Ovary (tissue), 7 donors: ENCODE measurements at regions not wholly inside any gene's neighbourhood (a gene's known extent, or its start where the extent isn't known, plus 50 kb on each side); places are given as distances from the start of the nearest gene placed in this dataset.

Experiments used
- DNase-seq, 5 donors: peaks; one replicate each; pipeline ENCODE4 v3.0.0-alpha.2; 2019 to 2020
- H3K27ac ChIP-seq, 2 donors: fragments of 200-600 bp; one replicate each; pipeline versions ENCODE4 v1.5.1 to v1.8.0; 2019 to 2022
- H3K27me3 ChIP-seq: fragments of 200-600 bp; one replicate; pipeline ENCODE4 v1.8.0; 2022
- H3K36me3 ChIP-seq: fragments of 200-600 bp; sonication (generic); one replicate; pipeline ENCODE4 v1.5.1; 2019
- H3K4me1 ChIP-seq: one replicate; pipeline ENCODE4 v1.8.1; 2013; ENCODE audit warnings: mild to moderate bottlenecking, moderate library complexity; ENCODE audit not compliant: insufficient read depth
- H3K4me3 ChIP-seq: fragments of 200-600 bp; sonication (generic); one replicate; pipeline ENCODE4 v1.5.1; 2017
- H3K9me3 ChIP-seq, 2 donors: fragments of 200-600 bp in 1 of 2; sonication (generic) in 1 of 2; one replicate each; pipeline versions ENCODE4 v1.5.1 to v1.8.1; 2013 to 2019; ENCODE audit warnings: mild to moderate bottlenecking in 1 of 2, moderate library complexity in 1 of 2
- CTCF ChIP-seq, 3 donors: fragments of 450-650 bp in 2 of 3; fragments of 200-600 bp in 1 of 3; IDR thresholded peaks; one replicate each; pipeline versions ENCODE4 v1.5.1 to v1.8.0; 2016 to 2022; ENCODE audit warnings: antibody characterized with exemption in 3 of 3, mild to moderate bottlenecking in 1 of 3
- EP300 ChIP-seq: sonication (generic); formaldehyde crosslinking; IDR thresholded peaks from one replicate; pipeline ENCODE4 v1.6.1; 2017; ENCODE audit warnings: antibody characterized with exemption
- POLR2A ChIP-seq: fragments of 450-650 bp; IDR thresholded peaks from one replicate; pipeline ENCODE4 v1.6.1; 2017; ENCODE audit warnings: antibody characterized with exemption, mild to moderate bottlenecking, moderate library complexity
- WGBS, 3 donors: extraction: QIAGEN DNeasy Blood & Tissue Kit in 1 of 3; methylation state at CpG; one replicate each; pipeline versions ENCODE4 v1.1.5 to v1.1.7; 2013 to 2017; 5-methylcytosine and 5-hydroxymethylcytosine counted together
- intact Hi-C, 4 donors: fragments of 100-400 bp; cut with DNase I; formaldehyde crosslinking; loops; one replicate each; pipeline versions ENCODE4 v1.11.0 to v1.15.1; 2022 to 2023
- donor health status: DM: no; HTN: no; CAD: no; lungs with moderate emphysema.
- donor health status: DM: no; HTN: no; CAD: no.
- donor health status: Bipolar disorder and iron deficiency.
- donor health status: DM: no; HTN: no; CAD: no.
- donor health status: DM: yes; HTN: yes; CAD: no.

GRCh38 chr2:62435720-62436119 is 70.3 kb downstream of the TMEM17 start:
- intact Hi-C loops = no loop called here
- Histone ChIP-seq H3K27ac (no peak overlapping the region), H3K4me1 (no peaks in the 10 kb centered on the region), H3K36me3 (no peaks in the 10 kb centered on the region), H3K9me3 (no peaks in the 10 kb centered on the region), H3K4me3 (no peak overlapping the region), H3K27me3 (no peaks in the 10 kb centered on the region)
- 83 to 91% (median 90%) methylated on average over 3 of the region's 3 CpGs for WGBS, 3 donors
- no peak for DNase-seq
- TF ChIP-seq POLR2A (no peak), CTCF (IDR thresholded peaks at IDR 0.05) (no peak), EP300 (no peak)

- TF ChIP-seq EP300 (no peak), POLR2A (no peak), CTCF (IDR thresholded peaks at IDR 0.05) (no peak)
- H3K4me3 ChIP-seq = no peak overlapping the region
- no peak for DNase-seq
- H3K27me3 ChIP-seq = no peaks in the 10 kb centered on the region
- no peaks in the 10 kb centered on the region for H3K9me3 ChIP-seq
- H3K36me3 ChIP-seq = no peaks in the 10 kb centered on the region
- no peaks in the 10 kb centered on the region for H3K4me1 ChIP-seq
- no peak overlapping the region for H3K27ac ChIP-seq
- 95 to 98% (median 96%) methylated on average over 3 of the region's 3 CpGs for WGBS, 3 donors
- intact Hi-C loops = no loop called here
Measured at GRCh38 chr2:62432407-62432806, 73.6 kb downstream of the TMEM17 start.

DNA sequence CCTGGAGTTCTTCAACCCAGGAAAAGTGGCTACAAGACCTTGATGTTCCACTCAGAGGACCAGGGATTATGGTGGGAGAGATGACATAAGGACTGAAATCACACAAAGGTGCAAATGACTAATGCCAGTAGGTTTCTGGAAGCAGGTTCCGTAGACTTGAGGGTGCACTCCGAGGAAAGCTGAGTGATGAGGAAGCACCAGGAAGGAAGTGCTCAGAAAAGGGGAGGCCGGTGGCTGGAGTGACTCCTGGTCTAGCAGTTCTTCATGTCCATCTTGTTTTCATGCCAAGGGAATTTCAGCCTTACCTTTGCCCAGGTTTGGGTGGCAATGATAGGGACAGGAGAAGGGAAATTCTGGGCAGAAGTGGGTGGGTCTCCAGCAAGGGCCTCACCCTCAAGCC is 74.5 kb downstream of the TMEM17 start:
- intact Hi-C loops = no loop called here
- H3K27me3 ChIP-seq = no peaks in the 10 kb centered on the region
- 87 to 95% (median 90%) methylated on average over 3 of the region's 3 CpGs for WGBS, 3 donors
- TF ChIP-seq CTCF (IDR thresholded peaks at IDR 0.05) (no peak), POLR2A (no peak), EP300 (no peak)
- H3K36me3 ChIP-seq = no peaks in the 10 kb centered on the region
- H3K4me3 ChIP-seq = no peak overlapping the region
- H3K27ac ChIP-seq = no peak overlapping the region
- H3K4me1 ChIP-seq = no peaks in the 10 kb centered on the region
- no peaks in the 10 kb centered on the region for H3K9me3 ChIP-seq
- DNase-seq = no peak

DNA sequence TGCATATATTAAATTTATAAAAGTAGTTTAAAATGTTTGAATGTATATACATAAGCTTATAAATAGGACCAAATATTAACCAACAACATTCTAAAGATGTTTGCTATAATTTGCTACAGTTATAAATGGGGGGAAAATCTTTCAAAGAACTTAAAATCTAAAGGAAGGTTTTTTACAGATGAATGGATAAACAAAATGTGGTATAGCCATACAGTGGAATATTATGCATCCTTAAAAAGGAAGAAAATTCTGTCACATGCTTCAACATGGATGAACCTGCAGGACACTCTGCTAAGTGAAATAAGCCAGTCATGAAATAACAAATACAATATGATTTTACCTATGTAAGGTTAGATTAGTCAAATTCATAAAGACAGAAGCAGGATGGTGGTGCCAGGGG is 75.8 kb downstream of the TMEM17 start:
- Histone ChIP-seq H3K27me3 (no peaks in the 10 kb centered on the region), H3K9me3 (no peaks in the 10 kb centered on the region), H3K4me3 (no peak overlapping the region), H3K4me1 (no peaks in the 10 kb centered on the region), H3K27ac (no peak overlapping the region), H3K36me3 (no peaks in the 10 kb centered on the region)
- no peak for TF ChIP-seq CTCF (IDR thresholded peaks at IDR 0.05)
- TF ChIP-seq POLR2A = no peak
- TF ChIP-seq EP300 = no peak
- intact Hi-C loops = no loop called here
- no peak for DNase-seq

GRCh38 chr2:62427146-62427545 is 78.8 kb downstream of the TMEM17 start:
- WGBS, 3 donors = 90 to 92% (median 91%) methylated on average over 9 of the region's 9 CpGs
- TF ChIP-seq POLR2A (no peak), CTCF (IDR thresholded peaks at IDR 0.05) (no peak), EP300 (no peak)
- Histone ChIP-seq H3K4me3 (no peak overlapping the region), H3K9me3 (no peaks in the 10 kb centered on the region), H3K27me3 (no peaks in the 10 kb centered on the region), H3K36me3 (no peaks in the 10 kb centered on the region), H3K27ac (no peak overlapping the region), H3K4me1 (no peaks in the 10 kb centered on the region)
- intact Hi-C loops = no loop called here
- no peak for DNase-seq
